ENCODE measurements at regions not wholly inside any gene's neighbourhood (a gene's known extent, or its start where the extent isn't known, plus 50 kb on each side); places are given as distances from the start of the nearest gene placed in this dataset.
"Not testable (repeated sequence)": the region's sequence is repeated elsewhere in the genome, so short reads cannot be mapped to it uniquely, and the experiment has no call there.

GRCh38 chr4:186805020-186805820 is 81.6 kb upstream of the FAT1 start:
- Histone ChIP-seq H3K27ac (no peak overlapping the region), H3K27me3 (no peaks in the 10 kb centered on the region), H3K9me3 (ENCODE audit: low read depth) (no peaks in the 10 kb centered on the region), H3K4me3 (no peak overlapping the region), H3K36me3 (no peaks in the 10 kb centered on the region), H3K4me1 (ENCODE audit: low read depth) (no peaks in the 10 kb centered on the region)
- no peak for DNase-seq (ENCODE audit: low read depth in 1 of 2, low spot score in 1 of 2)
- TF ChIP-seq CTCF (IDR thresholded peaks at IDR 0.05; ENCODE audit: low read depth, low read length): no peak

GRCh38 chr4:186805917-186806316 is 82.3 kb upstream of the FAT1 start:
- not testable (repeated sequence) for H3K4me3 ChIP-seq; H3K36me3 ChIP-seq; H3K27me3 ChIP-seq; H3K9me3 ChIP-seq (ENCODE audit: low read depth); DNase-seq (ENCODE audit: low read depth in 1 of 2, low spot score in 1 of 2); H3K4me1 ChIP-seq (ENCODE audit: low read depth); H3K27ac ChIP-seq

GRCh38 chr4:186806679-186807421 is 83.2 kb upstream of the FAT1 start:
- no peak for DNase-seq (ENCODE audit: low read depth in 1 of 2, low spot score in 1 of 2)
- Histone ChIP-seq H3K4me1 (ENCODE audit: low read depth) (no peaks in the 10 kb centered on the region), H3K27me3 (no peaks in the 10 kb centered on the region), H3K9me3 (ENCODE audit: low read depth) (no peaks in the 10 kb centered on the region), H3K36me3 (no peaks in the 10 kb centered on the region), H3K27ac (no peak overlapping the region), H3K4me3 (no peak overlapping the region)
- no peak for TF ChIP-seq CTCF (IDR thresholded peaks at IDR 0.05; ENCODE audit: low read depth, low read length)

GRCh38 chr4:186807808-186808629 is 84.4 kb upstream of the FAT1 start:
- TF ChIP-seq CTCF (IDR thresholded peaks at IDR 0.05; ENCODE audit: low read depth, low read length): no peak
- no peaks in the 10 kb centered on the region for H3K4me1 ChIP-seq (ENCODE audit: low read depth)
- H3K4me3 ChIP-seq: no peak overlapping the region

GRCh38 chr4:186808630-186809018 is 85.0 kb upstream of the FAT1 start:
- no peak for TF ChIP-seq CTCF (IDR thresholded peaks at IDR 0.05; ENCODE audit: low read depth, low read length)
- peak in 1 of 2 donors; percentile 70 for DNase-seq (ENCODE audit: low read depth in 1 of 2, low spot score in 1 of 2)
- H3K4me3 ChIP-seq: no peak overlapping the region

More at GRCh38 chr4:186807808-186808629, 84.4 kb upstream of the FAT1 start:
- H3K27me3 ChIP-seq: no peaks in the 10 kb centered on the region
- no peak for DNase-seq (ENCODE audit: low read depth in 1 of 2, low spot score in 1 of 2)
- no peaks in the 10 kb centered on the region for H3K36me3 ChIP-seq
- no peaks in the 10 kb centered on the region for H3K9me3 ChIP-seq (ENCODE audit: low read depth)
- H3K27ac ChIP-seq: no peak overlapping the region

More at GRCh38 chr4:186808630-186809018, 85.0 kb upstream of the FAT1 start:
- no peaks in the 10 kb centered on the region for H3K4me1 ChIP-seq (ENCODE audit: low read depth)
- H3K27me3 ChIP-seq: no peaks in the 10 kb centered on the region
- no peaks in the 10 kb centered on the region for H3K9me3 ChIP-seq (ENCODE audit: low read depth)
- no peak overlapping the region for H3K27ac ChIP-seq
- H3K36me3 ChIP-seq: no peaks in the 10 kb centered on the region
